K562 (cell line): ENCODE measurements at regions not wholly inside any gene's neighbourhood (a gene's known extent, or its start where the extent isn't known, plus 50 kb on each side); places are given as distances from the start of the nearest gene placed in this dataset.

Experiments used
- ATAC-seq: fragments of 200-7000 bp; cut with Tn5 transposase; 3 replicates; pipeline ENCODE4 v1.9.1; 2020; ENCODE audit warnings: moderate library complexity
- BruUV-seq: library from RNA; stranded (reverse); fragments of 400-500 nt; replicated peaks from 2 replicates; lab custom pipeline; 2021; lab: Mats Ljungman, UMichigan
- CTCF ChIA-PET: fragments of 300-600 bp; formaldehyde crosslinking; extraction: SDS; loops from one replicate; lab custom pipeline; 2021; ENCODE audit warnings: low intra/inter-chr PET ratio; lab: Yijun Ruan, JAX
- POLR2A ChIA-PET: fragments of 300-600, 350-650 bp; sonication (Branson Sonifier 250); formaldehyde crosslinking; extraction: SDS; loops from one replicate; lab custom pipeline; 2021; ENCODE audit warnings: antibody characterized with exemption, inconsistent platforms; lab: Yijun Ruan, JAX
- DNase-seq, 4 experiments: peaks; one replicate each; pipeline versions ENCODE4 v3.0.0 to v3.0.0-alpha.2; 2011 to 2018; ENCODE audit warnings: low spot score in 3 of 4, mixed read lengths in 3 of 4; ENCODE audit errors: extremely low read depth in 1 of 4
- FAIRE-seq: peaks from 2 replicates; lab custom pipeline; 2011; peaks lifted over from hg19 to GRCh38; lab: Jason Lieb, UNC
- H2AFZ ChIP-seq: 2 replicates; pipeline ENCODE4 v1.6.0; 2011; ENCODE audit warnings: low read depth, low read length, control low read depth, inconsistent platforms
- H3K27ac ChIP-seq: fragments of 200-600 bp; 3 replicates; pipeline ENCODE4 v1.8.0; 2011; ENCODE audit warnings: low read depth, mild to moderate bottlenecking, control low read depth, inconsistent platforms, low read length, moderate library complexity, mixed read lengths; ENCODE audit errors: extremely low read depth
- H3K27me3 ChIP-seq, 2 experiments: fragments of 300-600 bp in 1 of 2; 2 replicates in 1 of 2; 3 replicates in 1 of 2; pipeline versions ENCODE4 v1.6.0 to v1.8.0; 2011; ENCODE audit warnings: inconsistent platforms in 2 of 2, low read length in 2 of 2, mild to moderate bottlenecking in 1 of 2, mixed read lengths in 1 of 2, moderate library complexity in 1 of 2; ENCODE audit not compliant: control insufficient read depth in 2 of 2, insufficient read depth in 2 of 2
- H3K36me3 ChIP-seq: fragments of 300-600 bp; 3 replicates; pipeline ENCODE4 v1.8.0; 2011; ENCODE audit warnings: mild to moderate bottlenecking, low read length, inconsistent platforms; ENCODE audit not compliant: control insufficient read depth, insufficient read depth
- H3K4me1 ChIP-seq, 2 experiments: fragments of 200-600 bp in 1 of 2; replicated peaks in 1 of 2; 2 replicates in 1 of 2; 3 replicates in 1 of 2; pipeline versions ENCODE4 v1.5.1 to v1.8.0; 2011; ENCODE audit warnings: inconsistent platforms in 2 of 2, low read length in 2 of 2, mild to moderate bottlenecking in 1 of 2, mixed read lengths in 1 of 2, moderate library complexity in 1 of 2; ENCODE audit not compliant: control insufficient read depth in 2 of 2, insufficient read depth in 2 of 2
- H3K4me2 ChIP-seq: 2 replicates; pipeline ENCODE4 v1.6.1; 2011; ENCODE audit warnings: low read length, control low read depth, inconsistent platforms, mixed read lengths; ENCODE audit not compliant: insufficient read depth
- H3K4me3 ChIP-seq: fragments of 200-600 bp; sonication (generic), shearing (Covaris generic); 2 replicates; pipeline ENCODE4 v1.5.1; 2016; ENCODE audit warnings: control low read depth, inconsistent platforms
- H3K79me2 ChIP-seq: fragments of 200-600 bp; 3 replicates; pipeline ENCODE4 v1.8.0; 2011; ENCODE audit warnings: low read length, inconsistent platforms; ENCODE audit not compliant: control insufficient read depth, insufficient read depth
- H3K9ac ChIP-seq, 2 experiments: 2 replicates each; pipeline versions ENCODE4 v1.6.0 to v1.6.1; 2011; ENCODE audit warnings: low read depth in 2 of 2, low read length in 2 of 2, control low read depth in 1 of 2, inconsistent platforms in 1 of 2, mild to moderate bottlenecking in 1 of 2, mixed read lengths in 1 of 2; ENCODE audit not compliant: insufficient read depth in 1 of 2
- H3K9me1 ChIP-seq: one replicate; pipeline ENCODE4 v1.6.0; 2011; ENCODE audit warnings: inconsistent platforms, mild to moderate bottlenecking, low read length, moderate library complexity; ENCODE audit not compliant: control insufficient read depth, insufficient read depth
- H3K9me3 ChIP-seq: replicated peaks from 2 replicates; pipeline ENCODE4 v1.5.1; 2011; ENCODE audit warnings: low read depth, low read length, inconsistent platforms; ENCODE audit not compliant: control insufficient read depth, insufficient read depth
- H4K20me1 ChIP-seq: replicated peaks from 2 replicates; pipeline ENCODE4 v1.6.1; 2011; ENCODE audit warnings: low read length, inconsistent platforms, mixed read lengths; ENCODE audit not compliant: control insufficient read depth, insufficient read depth
- BRD9 ChIP-seq: fragments of 450-650 bp; IDR thresholded peaks from 2 replicates; pipeline ENCODE4 v1.6.1; 2018; ENCODE audit warnings: low read depth; ENCODE audit not compliant: partially characterized antibody
- C11orf30 ChIP-seq: fragments of 450-650 bp; IDR thresholded peaks from 2 replicates; pipeline ENCODE4 v1.6.1; 2016; ENCODE audit warnings: low read depth, mild to moderate bottlenecking
- DACH1 ChIP-seq: fragments of 450-650 bp; IDR thresholded peaks from 2 replicates; pipeline ENCODE4 v1.6.1; 2018; ENCODE audit not compliant: partially characterized antibody
- IRF2 ChIP-seq: sonication (generic); formaldehyde crosslinking; IDR thresholded peaks from 2 replicates; pipeline ENCODE4 v1.8.1; 2022; ENCODE audit warnings: mild to moderate bottlenecking, missing genetic modification reagents
- KHSRP ChIP-seq: fragments of 450-650 bp; IDR thresholded peaks from 2 replicates; pipeline ENCODE4 v1.6.1; 2017
- L3MBTL2 ChIP-seq: fragments of 450-650 bp; IDR thresholded peaks from 2 replicates; pipeline ENCODE4 v1.6.1; 2016; ENCODE audit warnings: mild to moderate bottlenecking, moderate library complexity
- MAFF ChIP-seq: IDR thresholded peaks from 2 replicates; pipeline ENCODE4 v1.6.1; 2012; ENCODE audit warnings: low read length, improper control_type of control experiment
- SMARCB1 ChIP-seq: IDR thresholded peaks from 2 replicates; pipeline ENCODE4 v1.6.1; 2011; ENCODE audit warnings: improper control_type of control experiment, low read depth; ENCODE audit not compliant: insufficient read length
- SRSF7 ChIP-seq: fragments of 200-400 bp; formaldehyde crosslinking; optimal IDR thresholded peaks from 2 replicates; pipeline ENCODE3; 2017; ENCODE audit warnings: mild to moderate bottlenecking, low read depth, low read length
- ZNF217 ChIP-seq: sonication (generic); formaldehyde crosslinking; IDR thresholded peaks from 2 replicates; pipeline ENCODE4 v1.8.0; 2022; ENCODE audit warnings: mild to moderate bottlenecking, missing genetic modification reagents
- ZNF586 ChIP-seq: fragments of 450-650 bp; formaldehyde crosslinking; conservative IDR thresholded peaks from 2 replicates; pipeline ENCODE4 v1.4.0; 2020; ENCODE audit warnings: mild to moderate bottlenecking, moderate library complexity
- ZNF75A ChIP-seq: fragments of 450-650 bp; formaldehyde crosslinking; IDR thresholded peaks from 2 replicates; pipeline ENCODE4 v1.4.0; 2020; ENCODE audit warnings: mild to moderate bottlenecking
- WGBS: fragments of 100-300 bp; shearing (Covaris generic); methylation state at CpG from one replicate; pipeline ENCODE4 v1.1.6; 2016; ENCODE audit warnings: low coverage, mixed read lengths; ENCODE audit not compliant: insufficient coverage; ENCODE audit errors: missing lambda C conversion rate; 5-methylcytosine and 5-hydroxymethylcytosine counted together
- in situ Hi-C: fragments of 300-500 bp; cut with MboI; formaldehyde crosslinking; loops from 4 replicates; pipeline ENCODE4 v1.15.0; 2018; ENCODE audit warnings: inconsistent platforms, mixed read lengths
- intact Hi-C: fragments of 100-400 bp; cut with micrococcal nuclease; formaldehyde crosslinking; loops from 2 replicates; pipeline ENCODE4 v1.14.2; 2022
- TF ChIP-seq, protein P1 (sequence below): fragments of 450-650 bp; IDR thresholded peaks from 2 replicates; pipeline ENCODE4 v1.6.1; 2016; ENCODE audit warnings: antibody characterized with exemption
- TF ChIP-seq, protein P2 (sequence below): fragments of 450-650 bp; formaldehyde crosslinking; conservative IDR thresholded peaks from 2 replicates; pipeline ENCODE4 v1.4.0; 2022; ENCODE audit warnings: mild to moderate bottlenecking, missing genetic modification characterization
- TF ChIP-seq, protein P3 (sequence below): sonication (generic); formaldehyde crosslinking; IDR thresholded peaks from 2 replicates; pipeline ENCODE4 v1.9.0; 2022; ENCODE audit warnings: mild to moderate bottlenecking, missing genetic modification reagents
- TF ChIP-seq, protein P4 (sequence below), 2 experiments: fragments of 450-650 bp in 1 of 2; sonication (generic) in 1 of 2; formaldehyde crosslinking; conservative IDR thresholded peaks; 2 replicates each; pipeline versions ENCODE4 v1.4.0 to v1.8.1; 2020 to 2022; ENCODE audit warnings: mild to moderate bottlenecking in 1 of 2, missing genetic modification reagents in 1 of 2

DNA sequence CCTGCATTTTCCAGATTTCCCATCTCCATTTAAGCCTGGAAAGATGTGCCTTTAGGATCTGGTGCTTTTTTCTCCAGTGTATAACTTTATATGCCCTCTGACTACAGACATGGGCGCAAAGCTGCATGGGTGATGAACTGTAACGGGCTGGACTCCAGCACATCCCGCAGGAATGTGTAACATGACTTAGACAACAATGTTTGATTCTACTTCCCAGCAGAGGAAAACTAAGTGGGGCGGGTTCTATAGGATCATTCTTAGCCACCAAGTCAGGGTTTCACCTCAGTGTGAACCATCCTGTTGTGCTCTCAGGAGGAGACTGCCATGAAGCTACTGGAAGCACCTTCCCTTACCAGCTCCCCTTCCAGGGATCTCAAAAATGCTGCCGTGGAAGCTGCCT, 93.2 kb upstream of the SERP2 start:
- Histone ChIP-seq H3K27ac (no peak overlapping the region), H3K79me2 (no peaks in the 10 kb centered on the region), H3K9ac (no peak overlapping the region), H2AFZ (no peak overlapping the region), H3K27me3 (peaks cover 0 to 15% of the 10 kb centered on the region in 2 experiments; a peak in 2 of 5 replicates), H3K4me1 (peaks cover 0 to 8% of the 10 kb centered on the region in 2 experiments; a peak in 3 of 5 replicates), H3K4me2 (no peak overlapping the region), H3K4me3 (no peak overlapping the region), H3K9me3 (no peaks in the 10 kb centered on the region), H3K36me3 (no peaks in the 10 kb centered on the region), H3K9me1 (no peaks in the 10 kb centered on the region), H4K20me1 (no peaks in the 10 kb centered on the region)
- in situ Hi-C loops, result no loop called here
- CTCF ChIA-PET, result no interaction called here
- ATAC-seq (no peak), DNase-seq (no peak), FAIRE-seq (no peak)
- no TSS peak for BruUV-seq
- no peak for TF ChIP-seq BRD9
- TF ChIP-seq, protein P1, sequence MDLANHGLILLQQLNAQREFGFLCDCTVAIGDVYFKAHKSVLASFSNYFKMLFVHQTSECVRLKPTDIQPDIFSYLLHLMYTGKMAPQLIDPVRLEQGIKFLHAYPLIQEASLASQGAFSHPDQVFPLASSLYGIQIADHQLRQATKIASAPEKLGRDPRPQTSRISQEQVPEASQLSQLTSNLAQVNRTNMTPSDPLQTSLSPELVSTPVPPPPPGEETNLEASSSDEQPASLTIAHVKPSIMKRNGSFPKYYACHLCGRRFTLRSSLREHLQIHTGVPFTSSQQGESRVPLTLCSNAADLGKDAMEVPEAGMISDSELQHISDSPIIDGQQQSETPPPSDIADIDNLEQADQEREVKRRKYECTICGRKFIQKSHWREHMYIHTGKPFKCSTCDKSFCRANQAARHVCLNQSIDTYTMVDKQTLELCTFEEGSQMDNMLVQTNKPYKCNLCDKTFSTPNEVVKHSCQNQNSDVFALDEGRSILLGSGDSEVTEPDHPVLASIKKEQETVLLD, result no peak
- TF ChIP-seq L3MBTL2, result no peak
- TF ChIP-seq, protein P2, sequence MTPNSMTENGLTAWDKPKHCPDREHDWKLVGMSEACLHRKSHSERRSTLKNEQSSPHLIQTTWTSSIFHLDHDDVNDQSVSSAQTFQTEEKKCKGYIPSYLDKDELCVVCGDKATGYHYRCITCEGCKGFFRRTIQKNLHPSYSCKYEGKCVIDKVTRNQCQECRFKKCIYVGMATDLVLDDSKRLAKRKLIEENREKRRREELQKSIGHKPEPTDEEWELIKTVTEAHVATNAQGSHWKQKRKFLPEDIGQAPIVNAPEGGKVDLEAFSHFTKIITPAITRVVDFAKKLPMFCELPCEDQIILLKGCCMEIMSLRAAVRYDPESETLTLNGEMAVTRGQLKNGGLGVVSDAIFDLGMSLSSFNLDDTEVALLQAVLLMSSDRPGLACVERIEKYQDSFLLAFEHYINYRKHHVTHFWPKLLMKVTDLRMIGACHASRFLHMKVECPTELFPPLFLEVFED (CRISPR knock-in tag), result no peak
- TF ChIP-seq ZNF217 (CRISPR knock-in tag), result no peak
- TF ChIP-seq, protein P3, sequence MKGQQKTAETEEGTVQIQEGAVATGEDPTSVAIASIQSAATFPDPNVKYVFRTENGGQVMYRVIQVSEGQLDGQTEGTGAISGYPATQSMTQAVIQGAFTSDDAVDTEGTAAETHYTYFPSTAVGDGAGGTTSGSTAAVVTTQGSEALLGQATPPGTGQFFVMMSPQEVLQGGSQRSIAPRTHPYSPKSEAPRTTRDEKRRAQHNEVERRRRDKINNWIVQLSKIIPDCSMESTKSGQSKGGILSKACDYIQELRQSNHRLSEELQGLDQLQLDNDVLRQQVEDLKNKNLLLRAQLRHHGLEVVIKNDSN (CRISPR knock-in tag), result no peak
- TF ChIP-seq DACH1, result no peak
- no peak for TF ChIP-seq ZNF586 (CRISPR knock-in tag)
- no peak for TF ChIP-seq KHSRP
- TF ChIP-seq, protein P4, sequence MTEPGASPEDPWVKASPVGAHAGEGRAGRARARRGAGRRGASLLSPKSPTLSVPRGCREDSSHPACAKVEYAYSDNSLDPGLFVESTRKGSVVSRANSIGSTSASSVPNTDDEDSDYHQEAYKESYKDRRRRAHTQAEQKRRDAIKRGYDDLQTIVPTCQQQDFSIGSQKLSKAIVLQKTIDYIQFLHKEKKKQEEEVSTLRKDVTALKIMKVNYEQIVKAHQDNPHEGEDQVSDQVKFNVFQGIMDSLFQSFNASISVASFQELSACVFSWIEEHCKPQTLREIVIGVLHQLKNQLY (CRISPR knock-in tag; conservative IDR thresholded peaks at IDR 0.05), result no peak
- no peak for TF ChIP-seq ZNF75A (CRISPR knock-in tag)
- TF ChIP-seq C11orf30, result no peak
- TF ChIP-seq SRSF7, result no peak
- TF ChIP-seq IRF2 (CRISPR knock-in tag), result no peak
- TF ChIP-seq SMARCB1, result no peak
- no peak for TF ChIP-seq MAFF
- POLR2A ChIA-PET, result interaction anchor here (0.9 kb wide), 1 partner anchor 18 kb away, joined by 3 read pairs; no protein-coding TSS in a partner anchor
- WGBS, result 6% methylated on average over 5 of the region's 5 CpGs
- intact Hi-C loops, result no loop called here
